ENCODE measurements at regions not wholly inside any gene's neighbourhood (a gene's known extent, or its start where the extent isn't known, plus 50 kb on each side); places are given as distances from the start of the nearest gene placed in this dataset.

DNA sequence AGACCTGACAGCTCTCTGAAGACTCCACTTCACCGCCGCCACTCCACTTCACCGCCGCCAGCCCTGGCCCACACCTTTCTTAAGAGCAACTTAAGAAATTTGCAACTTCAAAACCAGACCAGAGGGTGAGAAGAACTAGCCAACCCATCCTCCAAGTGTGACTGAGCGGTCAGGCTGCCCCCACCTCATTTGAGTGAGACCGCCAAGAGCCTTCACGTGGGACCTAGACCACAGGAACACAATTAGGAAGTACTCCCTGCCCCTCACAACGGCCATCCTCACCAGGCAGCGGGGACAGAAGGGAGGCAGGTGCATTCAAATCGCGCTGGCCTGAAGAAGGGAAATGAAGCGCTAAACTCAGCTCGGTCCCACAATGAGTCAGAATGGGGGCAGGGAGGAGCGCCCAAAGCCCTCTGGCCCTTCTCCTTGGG is 156.8 kb upstream of the BCL6 start:
- CTCF ChIA-PET = no interaction called here
- Mint-ChIP-seq H3K36me3 (ENCODE audit: low read depth) (no peaks in the 10 kb centered on the region), H3K4me3 (no peak overlapping the region), H3K9me3 (no peaks in the 10 kb centered on the region), H3K27me3 (no peaks in the 10 kb centered on the region), H3K27ac (no peak overlapping the region), H3K4me1 (ENCODE audit: low read depth) (peaks cover 7% of the 10 kb centered on the region)
- TF ChIP-seq, protein P1, sequence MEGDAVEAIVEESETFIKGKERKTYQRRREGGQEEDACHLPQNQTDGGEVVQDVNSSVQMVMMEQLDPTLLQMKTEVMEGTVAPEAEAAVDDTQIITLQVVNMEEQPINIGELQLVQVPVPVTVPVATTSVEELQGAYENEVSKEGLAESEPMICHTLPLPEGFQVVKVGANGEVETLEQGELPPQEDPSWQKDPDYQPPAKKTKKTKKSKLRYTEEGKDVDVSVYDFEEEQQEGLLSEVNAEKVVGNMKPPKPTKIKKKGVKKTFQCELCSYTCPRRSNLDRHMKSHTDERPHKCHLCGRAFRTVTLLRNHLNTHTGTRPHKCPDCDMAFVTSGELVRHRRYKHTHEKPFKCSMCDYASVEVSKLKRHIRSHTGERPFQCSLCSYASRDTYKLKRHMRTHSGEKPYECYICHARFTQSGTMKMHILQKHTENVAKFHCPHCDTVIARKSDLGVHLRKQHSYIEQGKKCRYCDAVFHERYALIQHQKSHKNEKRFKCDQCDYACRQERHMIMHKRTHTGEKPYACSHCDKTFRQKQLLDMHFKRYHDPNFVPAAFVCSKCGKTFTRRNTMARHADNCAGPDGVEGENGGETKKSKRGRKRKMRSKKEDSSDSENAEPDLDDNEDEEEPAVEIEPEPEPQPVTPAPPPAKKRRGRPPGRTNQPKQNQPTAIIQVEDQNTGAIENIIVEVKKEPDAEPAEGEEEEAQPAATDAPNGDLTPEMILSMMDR (IDR thresholded peaks at IDR 0.05) = no peak
- DNase-seq = no peak
- POLR2A ChIA-PET = interaction anchor here (1.2 kb wide), 1 partner anchor 16 kb away, joined by 3 read pairs; no protein-coding TSS in a partner anchor
- ATAC-seq = no peak
- intact Hi-C loops (cut with micrococcal nuclease) = no loop called here

- Mint-ChIP-seq H3K4me1 (ENCODE audit: low read depth) (peaks cover 7% of the 10 kb centered on the region), H3K4me3 (no peak overlapping the region), H3K9me3 (no peaks in the 10 kb centered on the region), H3K27ac (no peak overlapping the region), H3K27me3 (no peaks in the 10 kb centered on the region), H3K36me3 (ENCODE audit: low read depth) (no peaks in the 10 kb centered on the region)
- no peak for DNase-seq
- POLR2A ChIA-PET = interaction anchor here (1.2 kb wide), 1 partner anchor 16 kb away, joined by 3 read pairs; no protein-coding TSS in a partner anchor
- no peak for ATAC-seq
- TF ChIP-seq, protein P1 (IDR thresholded peaks at IDR 0.05) = no peak
- intact Hi-C loops (cut with micrococcal nuclease) = no loop called here
- CTCF ChIA-PET = no interaction called here
These were observed 157.7 kb upstream of the BCL6 start for GRCh38 chr3:187902936-187903335.

DNA sequence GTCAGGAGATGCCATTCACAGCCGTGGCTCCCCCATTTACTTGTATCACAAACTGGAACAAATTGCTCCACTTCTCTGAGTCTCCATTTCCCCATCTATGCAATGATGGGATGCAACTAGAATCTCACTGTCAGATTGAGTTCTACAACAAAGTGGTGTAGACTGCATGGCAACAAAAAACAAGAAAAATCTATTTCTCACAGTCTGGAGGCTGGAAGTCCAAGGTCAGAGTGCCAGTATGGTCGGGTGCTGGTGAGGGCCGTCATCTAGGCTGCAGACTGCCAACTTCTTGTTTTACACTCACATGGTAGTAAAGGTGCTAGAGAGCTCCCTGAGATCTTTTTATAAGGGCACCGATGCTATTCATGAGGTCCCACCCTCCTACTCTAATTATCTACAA is 158.4 kb upstream of the BCL6 start:
- no peaks in the 10 kb centered on the region for H3K36me3 Mint-ChIP-seq (ENCODE audit: low read depth)
- CTCF ChIA-PET = no interaction called here
- ATAC-seq = no peak
- no peak for DNase-seq
- peaks cover 7% of the 10 kb centered on the region for H3K4me1 Mint-ChIP-seq (ENCODE audit: low read depth)
- no peaks in the 10 kb centered on the region for H3K27me3 Mint-ChIP-seq
- TF ChIP-seq, protein P1 (IDR thresholded peaks at IDR 0.05) = no peak
- POLR2A ChIA-PET = no interaction called here
- no peak overlapping the region for H3K4me3 Mint-ChIP-seq
- intact Hi-C loops (cut with micrococcal nuclease) = no loop called here
- H3K9me3 Mint-ChIP-seq = no peaks in the 10 kb centered on the region
- H3K27ac Mint-ChIP-seq = no peak overlapping the region

- no peak overlapping the region for H3K27ac Mint-ChIP-seq
- ChIA-PET CTCF (no interaction called here), POLR2A (interaction anchor here (0.7 to 1.1 kb wide), 2 partner anchors 20 to 1122 kb away, joined by 3 to 6 read pairs; no protein-coding TSS in a partner anchor)
- no peak overlapping the region for H3K4me3 Mint-ChIP-seq
- DNase-seq (no peak), ATAC-seq (no peak)
- TF ChIP-seq, protein P1 (IDR thresholded peaks at IDR 0.05) = no peak
- no peaks in the 10 kb centered on the region for H3K27me3 Mint-ChIP-seq
- intact Hi-C loops (cut with micrococcal nuclease) = no loop called here
- no peaks in the 10 kb centered on the region for H3K36me3 Mint-ChIP-seq (ENCODE audit: low read depth)
- H3K9me3 Mint-ChIP-seq = no peaks in the 10 kb centered on the region
- H3K4me1 Mint-ChIP-seq (ENCODE audit: low read depth) = peaks cover 9% of the 10 kb centered on the region
These were observed 161.1 kb upstream of the BCL6 start for GRCh38 chr3:187906416-187906815.

GRCh38 chr3:187906920-187907319 is 161.7 kb upstream of the BCL6 start:
- intact Hi-C loops (cut with micrococcal nuclease) = no loop called here
- Mint-ChIP-seq H3K27ac (no peak overlapping the region), H3K36me3 (ENCODE audit: low read depth) (no peaks in the 10 kb centered on the region), H3K4me1 (ENCODE audit: low read depth) (peaks cover 4% of the 10 kb centered on the region), H3K4me3 (no peak overlapping the region), H3K9me3 (no peaks in the 10 kb centered on the region), H3K27me3 (no peaks in the 10 kb centered on the region)
- TF ChIP-seq, protein P1 (IDR thresholded peaks at IDR 0.05) = no peak
- CTCF ChIA-PET = no interaction called here
- POLR2A ChIA-PET = no interaction called here
- DNase-seq (no peak), ATAC-seq (no peak)

Data from activated CD8-positive, alpha-beta T cell treated with anti-CD3 and anti-CD28 coated beads for 36 hours (primary cell).